ENCODE measurements at regions not wholly inside any gene's neighbourhood (a gene's known extent, or its start where the extent isn't known, plus 50 kb on each side); places are given as distances from the start of the nearest gene placed in this dataset.

- no peak for TF ChIP-seq CTCF (optimal IDR thresholded peaks at IDR 0.05 in 1 of 3, IDR thresholded peaks at IDR 0.05 in 1 of 3, conservative IDR thresholded peaks at IDR 0.05 in 1 of 3; ENCODE audit: extremely low read depth in 1 of 3, insufficient read depth in 2 of 3, low read length in 3 of 3)
- no peak for TF ChIP-seq EZH2 (IDR thresholded peaks at IDR 0.05; ENCODE audit: low read length)
Measured at GRCh38 chr4:155001251-155001650, 207.2 kb upstream of the NPY2R start.
